ENCODE measurements at regions not wholly inside any gene's neighbourhood (a gene's known extent, or its start where the extent isn't known, plus 50 kb on each side); places are given as distances from the start of the nearest gene placed in this dataset.

DNA sequence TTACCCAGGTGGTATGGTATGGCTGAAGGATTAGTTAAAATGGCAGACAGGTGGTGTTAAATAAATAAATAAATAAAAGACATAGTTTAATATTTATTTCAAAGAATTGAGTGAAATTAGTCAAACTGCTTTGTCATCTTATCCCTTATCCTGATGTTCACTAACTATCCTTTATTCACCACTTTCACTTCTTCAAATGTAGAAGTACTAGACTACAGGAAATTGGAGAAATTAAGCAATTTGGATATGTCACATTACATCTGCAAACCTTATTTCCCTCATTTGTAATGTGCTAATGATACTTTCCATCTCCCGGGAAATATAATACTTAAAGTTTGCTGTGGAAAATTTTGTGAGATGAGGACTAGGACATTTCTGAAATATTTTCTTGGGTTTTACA lies 1195.7 kb downstream of the LRFN5 start:
- TF ChIP-seq FOXA1 (IDR thresholded peaks at IDR 0.05) (no peak), FOXA1 (CRISPR knock-in tag; IDR thresholded peaks at IDR 0.05) (no peak), ZFP90 (CRISPR knock-in tag; IDR thresholded peaks at IDR 0.05; ENCODE audit: borderline replicate concordance) (no peak), ZFP36 (IDR thresholded peaks at IDR 0.05; ENCODE audit: borderline replicate concordance, low read depth, low read length, partially characterized antibody) (no peak), ZNF24 (IDR thresholded peaks at IDR 0.05) (no peak), ZNF224 (CRISPR knock-in tag; IDR thresholded peaks at IDR 0.05) (no peak), GABPA (IDR thresholded peaks at IDR 0.05; ENCODE audit: low read depth, low read length) (no peak), GABPA (CRISPR knock-in tag; IDR thresholded peaks at IDR 0.05; ENCODE audit: low read depth) (no peak), TBX3 (IDR thresholded peaks at IDR 0.05; ENCODE audit: borderline replicate concordance) (no peak), EZH2 (conservative IDR thresholded peaks at IDR 0.05; ENCODE audit: low read depth, low read length) (no peak), ELF3 (CRISPR knock-in tag; IDR thresholded peaks at IDR 0.05) (no peak), POLR2A (IDR thresholded peaks at IDR 0.05; ENCODE audit: insufficient read depth in 1 of 2, low read depth in 2 of 2, low read length in 2 of 2) (no peak), ZKSCAN8 (CRISPR knock-in tag; IDR thresholded peaks at IDR 0.05; ENCODE audit: borderline replicate concordance) (no peak)
- TF ChIP-seq, protein P1, sequence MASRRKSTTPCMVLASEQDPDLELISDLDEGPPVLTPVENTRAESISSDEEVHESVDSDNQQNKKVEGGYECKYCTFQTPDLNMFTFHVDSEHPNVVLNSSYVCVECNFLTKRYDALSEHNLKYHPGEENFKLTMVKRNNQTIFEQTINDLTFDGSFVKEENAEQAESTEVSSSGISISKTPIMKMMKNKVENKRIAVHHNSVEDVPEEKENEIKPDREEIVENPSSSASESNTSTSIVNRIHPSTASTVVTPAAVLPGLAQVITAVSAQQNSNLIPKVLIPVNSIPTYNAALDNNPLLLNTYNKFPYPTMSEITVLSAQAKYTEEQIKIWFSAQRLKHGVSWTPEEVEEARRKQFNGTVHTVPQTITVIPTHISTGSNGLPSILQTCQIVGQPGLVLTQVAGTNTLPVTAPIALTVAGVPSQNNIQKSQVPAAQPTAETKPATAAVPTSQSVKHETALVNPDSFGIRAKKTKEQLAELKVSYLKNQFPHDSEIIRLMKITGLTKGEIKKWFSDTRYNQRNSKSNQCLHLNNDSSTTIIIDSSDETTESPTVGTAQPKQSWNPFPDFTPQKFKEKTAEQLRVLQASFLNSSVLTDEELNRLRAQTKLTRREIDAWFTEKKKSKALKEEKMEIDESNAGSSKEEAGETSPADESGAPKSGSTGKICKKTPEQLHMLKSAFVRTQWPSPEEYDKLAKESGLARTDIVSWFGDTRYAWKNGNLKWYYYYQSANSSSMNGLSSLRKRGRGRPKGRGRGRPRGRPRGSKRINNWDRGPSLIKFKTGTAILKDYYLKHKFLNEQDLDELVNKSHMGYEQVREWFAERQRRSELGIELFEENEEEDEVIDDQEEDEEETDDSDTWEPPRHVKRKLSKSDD (CRISPR knock-in tag; IDR thresholded peaks at IDR 0.05; ENCODE audit: low read depth), result no peak
- TF ChIP-seq, protein P2, sequence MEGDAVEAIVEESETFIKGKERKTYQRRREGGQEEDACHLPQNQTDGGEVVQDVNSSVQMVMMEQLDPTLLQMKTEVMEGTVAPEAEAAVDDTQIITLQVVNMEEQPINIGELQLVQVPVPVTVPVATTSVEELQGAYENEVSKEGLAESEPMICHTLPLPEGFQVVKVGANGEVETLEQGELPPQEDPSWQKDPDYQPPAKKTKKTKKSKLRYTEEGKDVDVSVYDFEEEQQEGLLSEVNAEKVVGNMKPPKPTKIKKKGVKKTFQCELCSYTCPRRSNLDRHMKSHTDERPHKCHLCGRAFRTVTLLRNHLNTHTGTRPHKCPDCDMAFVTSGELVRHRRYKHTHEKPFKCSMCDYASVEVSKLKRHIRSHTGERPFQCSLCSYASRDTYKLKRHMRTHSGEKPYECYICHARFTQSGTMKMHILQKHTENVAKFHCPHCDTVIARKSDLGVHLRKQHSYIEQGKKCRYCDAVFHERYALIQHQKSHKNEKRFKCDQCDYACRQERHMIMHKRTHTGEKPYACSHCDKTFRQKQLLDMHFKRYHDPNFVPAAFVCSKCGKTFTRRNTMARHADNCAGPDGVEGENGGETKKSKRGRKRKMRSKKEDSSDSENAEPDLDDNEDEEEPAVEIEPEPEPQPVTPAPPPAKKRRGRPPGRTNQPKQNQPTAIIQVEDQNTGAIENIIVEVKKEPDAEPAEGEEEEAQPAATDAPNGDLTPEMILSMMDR (CRISPR knock-in tag; IDR thresholded peaks at IDR 0.05), result no peak
